Renal cortical epithelial cell (primary cell): ENCODE measurements at regions not wholly inside any gene's neighbourhood (a gene's known extent, or its start where the extent isn't known, plus 50 kb on each side); places are given as distances from the start of the nearest gene placed in this dataset.

Experiments
- DNase-seq: peaks from one replicate; pipeline ENCODE4 v3.0.0-alpha.2; 2011; ENCODE audit warnings: low read depth

GRCh38 chr10:62627983-62628382 is 176.5 kb upstream of the ADO start:
- peak; percentile 48 for DNase-seq

- DNase-seq = no peak
These were observed 173.3 kb upstream of the ADO start for GRCh38 chr10:62631241-62631640.

- DNase-seq = no peak
These were observed 172.3 kb upstream of the ADO start for GRCh38 chr10:62632071-62632809.

- DNase-seq = no peak
These were observed 170.5 kb upstream of the ADO start for GRCh38 chr10:62633976-62634375.

- no peak for DNase-seq
These were observed 169.9 kb upstream of the ADO start for GRCh38 chr10:62634576-62634975.

- peak; percentile 37 for DNase-seq
These were observed 169.4 kb upstream of the ADO start for GRCh38 chr10:62635127-62635526.

GRCh38 chr10:62636825-62637248 is 167.7 kb upstream of the ADO start:
- no peak for DNase-seq

- peak; percentile 15 for DNase-seq
These were observed 167.1 kb upstream of the ADO start for GRCh38 chr10:62637249-62638061.

- peak; percentile 48 for DNase-seq
These were observed 166.4 kb upstream of the ADO start for GRCh38 chr10:62638062-62638477.

GRCh38 chr10:62639144-62639543 is 165.4 kb upstream of the ADO start:
- DNase-seq = no peak

GRCh38 chr10:62640411-62640810 is 164.1 kb upstream of the ADO start:
- DNase-seq = no peak

GRCh38 chr10:62643606-62644587 is 160.6 kb upstream of the ADO start:
- no peak for DNase-seq

- no peak for DNase-seq
These were observed 157.0 kb upstream of the ADO start for GRCh38 chr10:62647375-62648092.

- no peak for DNase-seq
These were observed 155.6 kb upstream of the ADO start for GRCh38 chr10:62648921-62649320.

- no peak for DNase-seq
These were observed 154.1 kb upstream of the ADO start for GRCh38 chr10:62650411-62650810.

- DNase-seq = no peak
These were observed 153.2 kb upstream of the ADO start for GRCh38 chr10:62651341-62651740.

- peak; percentile 28 for DNase-seq
These were observed 152.4 kb upstream of the ADO start for GRCh38 chr10:62652114-62652513.

- DNase-seq = no peak
These were observed 152.0 kb upstream of the ADO start for GRCh38 chr10:62652564-62652963.

- DNase-seq = no peak
These were observed 151.3 kb upstream of the ADO start for GRCh38 chr10:62653254-62653653.

GRCh38 chr10:62654966-62655336 is 149.6 kb upstream of the ADO start:
- no peak for DNase-seq

GRCh38 chr10:62655337-62655994 is 149.1 kb upstream of the ADO start:
- no peak for DNase-seq
